ENCODE measurements at regions not wholly inside any gene's neighbourhood (a gene's known extent, or its start where the extent isn't known, plus 50 kb on each side); places are given as distances from the start of the nearest gene placed in this dataset.

DNA sequence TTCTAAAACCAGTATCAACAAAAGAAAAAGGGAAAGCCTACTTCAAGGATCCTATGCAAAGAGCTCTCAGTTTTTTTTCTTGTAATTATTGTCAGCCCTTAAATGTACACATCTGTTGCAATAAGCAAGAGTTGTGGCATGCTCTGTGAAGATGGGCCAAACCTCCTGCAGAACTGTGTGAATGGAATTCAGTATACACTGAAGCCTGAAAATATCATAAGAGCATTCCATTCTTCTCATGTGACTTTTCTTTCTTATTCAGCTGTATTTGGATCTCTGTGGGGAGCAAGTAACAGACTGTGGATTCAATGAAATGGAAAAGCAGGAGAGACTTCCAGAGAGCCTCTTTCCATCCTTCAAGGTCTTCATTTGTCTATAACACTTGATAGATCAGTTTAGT is 130.7 kb downstream of the SAMD9 start:
- Histone ChIP-seq H3K27ac (ENCODE audit: low read depth in 2 of 2, low read length in 2 of 2) (no peak overlapping the region), H3K27me3 (ENCODE audit: control insufficient read depth, insufficient read depth, low read length) (no peaks in the 10 kb centered on the region), H3K4me3 (ENCODE audit: low read length in 3 of 3) (no peak overlapping the region), H3K9me3 (ENCODE audit: control insufficient read depth in 2 of 3, insufficient read depth in 1 of 3, low read length in 3 of 3) (no peaks in the 10 kb centered on the region), H3K4me1 (ENCODE audit: control insufficient read depth in 2 of 3, insufficient read depth in 2 of 3, low read depth in 1 of 3, low read length in 3 of 3) (no peaks in the 10 kb centered on the region), H3K36me3 (ENCODE audit: control insufficient read depth in 2 of 3, insufficient read depth in 3 of 3, low read length in 3 of 3) (no peaks in the 10 kb centered on the region), H3K9ac (ENCODE audit: low read length in 3 of 3) (no peak overlapping the region)
- intact Hi-C loops (cut with DNase I): no loop called here
- DNase-seq: no peak
- FAIRE-seq: no peak
- TF ChIP-seq, protein P1, sequence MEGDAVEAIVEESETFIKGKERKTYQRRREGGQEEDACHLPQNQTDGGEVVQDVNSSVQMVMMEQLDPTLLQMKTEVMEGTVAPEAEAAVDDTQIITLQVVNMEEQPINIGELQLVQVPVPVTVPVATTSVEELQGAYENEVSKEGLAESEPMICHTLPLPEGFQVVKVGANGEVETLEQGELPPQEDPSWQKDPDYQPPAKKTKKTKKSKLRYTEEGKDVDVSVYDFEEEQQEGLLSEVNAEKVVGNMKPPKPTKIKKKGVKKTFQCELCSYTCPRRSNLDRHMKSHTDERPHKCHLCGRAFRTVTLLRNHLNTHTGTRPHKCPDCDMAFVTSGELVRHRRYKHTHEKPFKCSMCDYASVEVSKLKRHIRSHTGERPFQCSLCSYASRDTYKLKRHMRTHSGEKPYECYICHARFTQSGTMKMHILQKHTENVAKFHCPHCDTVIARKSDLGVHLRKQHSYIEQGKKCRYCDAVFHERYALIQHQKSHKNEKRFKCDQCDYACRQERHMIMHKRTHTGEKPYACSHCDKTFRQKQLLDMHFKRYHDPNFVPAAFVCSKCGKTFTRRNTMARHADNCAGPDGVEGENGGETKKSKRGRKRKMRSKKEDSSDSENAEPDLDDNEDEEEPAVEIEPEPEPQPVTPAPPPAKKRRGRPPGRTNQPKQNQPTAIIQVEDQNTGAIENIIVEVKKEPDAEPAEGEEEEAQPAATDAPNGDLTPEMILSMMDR (IDR thresholded peaks at IDR 0.05; ENCODE audit: borderline replicate concordance, extremely low read depth, insufficient read depth): no peak

DNA sequence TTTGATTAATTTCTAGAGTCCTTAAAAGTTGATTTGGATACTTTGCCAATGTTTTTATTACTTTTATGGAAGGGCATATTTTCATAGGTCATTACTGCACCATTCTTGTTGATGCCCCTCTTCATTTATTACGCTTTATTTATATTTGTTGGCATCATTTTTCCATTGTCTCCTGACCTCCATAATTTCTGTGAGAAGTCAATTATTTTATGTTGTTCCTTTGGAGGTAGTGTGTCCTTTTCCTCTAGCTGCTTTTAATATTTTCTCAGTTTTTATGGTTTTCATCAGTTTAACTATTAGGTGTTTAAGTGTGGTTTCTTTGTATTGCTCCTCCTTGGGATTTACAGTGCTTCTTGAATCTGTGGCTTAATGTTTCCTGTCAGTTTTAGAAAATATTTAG is 134.9 kb downstream of the SAMD9 start:
- intact Hi-C loops (cut with DNase I): no loop called here

DNA sequence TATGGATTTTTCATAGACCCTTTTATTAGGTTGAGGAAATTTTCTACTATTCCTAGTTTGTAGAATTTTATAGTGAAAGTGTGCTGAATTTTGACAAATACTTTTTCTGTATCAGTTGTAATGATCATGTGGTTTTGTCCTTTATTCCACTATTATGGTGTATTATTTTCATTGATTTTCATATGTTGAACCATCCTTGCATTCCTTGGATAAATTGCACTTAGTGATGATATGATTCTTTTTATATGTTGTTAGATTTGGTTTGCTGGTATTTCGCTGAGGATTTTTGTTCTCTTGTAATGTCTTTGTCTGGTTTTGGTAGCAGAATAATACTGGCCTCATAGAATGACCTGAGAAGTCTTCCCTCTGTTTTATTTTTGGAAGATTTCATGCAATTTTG is 140.6 kb upstream of the CDK6 start:
- H3K27me3 ChIP-seq (ENCODE audit: control insufficient read depth, insufficient read depth, low read length): no peaks in the 10 kb centered on the region
- H3K27ac ChIP-seq (ENCODE audit: low read depth in 2 of 2, low read length in 2 of 2): no peak overlapping the region
- intact Hi-C loops (cut with DNase I): no loop called here
- no peak for FAIRE-seq
- no peak for DNase-seq
- peaks cover 0 to 5% (median 4%) of the 10 kb centered on the region in 3 donors for H3K9me3 ChIP-seq (ENCODE audit: control insufficient read depth in 2 of 3, insufficient read depth in 1 of 3, low read length in 3 of 3)
- H3K4me1 ChIP-seq (ENCODE audit: control insufficient read depth in 2 of 3, insufficient read depth in 2 of 3, low read depth in 1 of 3, low read length in 3 of 3): no peaks in the 10 kb centered on the region
- no peak overlapping the region for H3K9ac ChIP-seq (ENCODE audit: low read length in 3 of 3)
- no peak overlapping the region for H3K4me3 ChIP-seq (ENCODE audit: low read length in 3 of 3)
- H3K36me3 ChIP-seq (ENCODE audit: control insufficient read depth in 2 of 3, insufficient read depth in 3 of 3, low read length in 3 of 3): no peaks in the 10 kb centered on the region
- TF ChIP-seq, protein P1 (IDR thresholded peaks at IDR 0.05; ENCODE audit: borderline replicate concordance, extremely low read depth, insufficient read depth): no peak

More for the DNA sequence above, 134.9 kb downstream of the SAMD9 start:
- Histone ChIP-seq H3K9me3 (ENCODE audit: control insufficient read depth in 2 of 3, insufficient read depth in 1 of 3, low read length in 3 of 3) (peaks cover 0 to 3% (median 0%) of the 10 kb centered on the region in 3 donors), H3K4me1 (ENCODE audit: control insufficient read depth in 2 of 3, insufficient read depth in 2 of 3, low read depth in 1 of 3, low read length in 3 of 3) (no peaks in the 10 kb centered on the region), H3K4me3 (ENCODE audit: low read length in 3 of 3) (no peak overlapping the region), H3K27ac (ENCODE audit: low read depth in 2 of 2, low read length in 2 of 2) (no peak overlapping the region), H3K36me3 (ENCODE audit: control insufficient read depth in 2 of 3, insufficient read depth in 3 of 3, low read length in 3 of 3) (no peaks in the 10 kb centered on the region), H3K9ac (ENCODE audit: low read length in 3 of 3) (no peak overlapping the region), H3K27me3 (ENCODE audit: control insufficient read depth, insufficient read depth, low read length) (no peaks in the 10 kb centered on the region)
- TF ChIP-seq, protein P1 (IDR thresholded peaks at IDR 0.05; ENCODE audit: borderline replicate concordance, extremely low read depth, insufficient read depth): no peak
- DNase-seq: no peak
- FAIRE-seq: no peak

DNA sequence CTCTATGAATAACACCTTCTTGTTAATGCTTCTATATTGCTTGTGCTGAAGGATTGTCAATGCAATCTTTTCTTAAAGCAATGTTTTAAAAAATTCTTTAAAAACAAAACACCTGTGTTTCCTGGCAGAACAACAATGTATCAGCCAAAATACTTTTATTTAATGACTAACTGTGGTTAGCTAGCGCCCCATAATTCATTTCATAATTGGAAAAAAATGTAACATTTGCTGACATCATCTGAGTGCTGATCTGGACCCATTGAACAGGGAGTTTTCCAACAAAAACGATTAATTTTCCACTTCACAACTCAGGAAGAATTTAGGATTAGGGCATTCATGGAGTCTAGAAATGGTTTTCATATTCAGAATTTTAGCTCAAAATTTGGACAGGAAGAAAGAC is 137.6 kb upstream of the CDK6 start:
- no peak for FAIRE-seq
- intact Hi-C loops (cut with DNase I): no loop called here
- TF ChIP-seq, protein P1 (IDR thresholded peaks at IDR 0.05; ENCODE audit: borderline replicate concordance, extremely low read depth, insufficient read depth): no peak
- DNase-seq: no peak
- Histone ChIP-seq H3K27me3 (ENCODE audit: control insufficient read depth, insufficient read depth, low read length) (no peaks in the 10 kb centered on the region), H3K36me3 (ENCODE audit: control insufficient read depth in 2 of 3, insufficient read depth in 3 of 3, low read length in 3 of 3) (no peaks in the 10 kb centered on the region), H3K9me3 (ENCODE audit: control insufficient read depth in 2 of 3, insufficient read depth in 1 of 3, low read length in 3 of 3) (peaks cover 0 to 4% (median 2%) of the 10 kb centered on the region in 3 donors), H3K9ac (ENCODE audit: low read length in 3 of 3) (no peak overlapping the region), H3K4me3 (ENCODE audit: low read length in 3 of 3) (no peak overlapping the region), H3K4me1 (ENCODE audit: control insufficient read depth in 2 of 3, insufficient read depth in 2 of 3, low read depth in 1 of 3, low read length in 3 of 3) (no peaks in the 10 kb centered on the region), H3K27ac (ENCODE audit: low read depth in 2 of 2, low read length in 2 of 2) (no peak overlapping the region)
